ENCODE measurements at regions not wholly inside any gene's neighbourhood (a gene's known extent, or its start where the extent isn't known, plus 50 kb on each side); places are given as distances from the start of the nearest gene placed in this dataset.

DNA sequence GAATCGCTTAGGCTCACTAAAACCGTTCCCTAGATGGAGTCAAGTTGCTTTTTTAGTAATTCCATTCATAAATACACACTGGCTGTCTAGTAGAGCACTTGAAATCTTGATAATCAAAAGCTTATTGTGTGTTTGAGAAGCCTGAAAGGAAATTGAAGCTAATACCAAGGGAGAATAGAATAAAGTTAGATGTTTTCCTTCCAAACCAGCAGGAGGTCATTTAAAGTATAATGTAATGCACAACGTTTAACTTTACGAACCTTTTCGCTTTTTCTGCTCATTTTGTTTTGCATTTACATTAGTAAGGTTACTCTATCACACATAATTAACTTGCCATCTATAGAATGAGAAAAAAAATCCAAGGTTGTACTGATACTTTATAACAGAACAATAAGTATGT is 440.9 kb downstream of the NKX6-1 start:
- TF ChIP-seq, protein P1, sequence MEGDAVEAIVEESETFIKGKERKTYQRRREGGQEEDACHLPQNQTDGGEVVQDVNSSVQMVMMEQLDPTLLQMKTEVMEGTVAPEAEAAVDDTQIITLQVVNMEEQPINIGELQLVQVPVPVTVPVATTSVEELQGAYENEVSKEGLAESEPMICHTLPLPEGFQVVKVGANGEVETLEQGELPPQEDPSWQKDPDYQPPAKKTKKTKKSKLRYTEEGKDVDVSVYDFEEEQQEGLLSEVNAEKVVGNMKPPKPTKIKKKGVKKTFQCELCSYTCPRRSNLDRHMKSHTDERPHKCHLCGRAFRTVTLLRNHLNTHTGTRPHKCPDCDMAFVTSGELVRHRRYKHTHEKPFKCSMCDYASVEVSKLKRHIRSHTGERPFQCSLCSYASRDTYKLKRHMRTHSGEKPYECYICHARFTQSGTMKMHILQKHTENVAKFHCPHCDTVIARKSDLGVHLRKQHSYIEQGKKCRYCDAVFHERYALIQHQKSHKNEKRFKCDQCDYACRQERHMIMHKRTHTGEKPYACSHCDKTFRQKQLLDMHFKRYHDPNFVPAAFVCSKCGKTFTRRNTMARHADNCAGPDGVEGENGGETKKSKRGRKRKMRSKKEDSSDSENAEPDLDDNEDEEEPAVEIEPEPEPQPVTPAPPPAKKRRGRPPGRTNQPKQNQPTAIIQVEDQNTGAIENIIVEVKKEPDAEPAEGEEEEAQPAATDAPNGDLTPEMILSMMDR (IDR thresholded peaks at IDR 0.05; ENCODE audit: control insufficient read depth, insufficient read depth, low read depth, low read length, missing control alignments) = no peak
- DNase-seq (ENCODE audit: low read depth) = no peak
- H3K4me3 ChIP-seq (ENCODE audit: control insufficient read depth, low read depth, low read length) = no peak overlapping the region

DNA sequence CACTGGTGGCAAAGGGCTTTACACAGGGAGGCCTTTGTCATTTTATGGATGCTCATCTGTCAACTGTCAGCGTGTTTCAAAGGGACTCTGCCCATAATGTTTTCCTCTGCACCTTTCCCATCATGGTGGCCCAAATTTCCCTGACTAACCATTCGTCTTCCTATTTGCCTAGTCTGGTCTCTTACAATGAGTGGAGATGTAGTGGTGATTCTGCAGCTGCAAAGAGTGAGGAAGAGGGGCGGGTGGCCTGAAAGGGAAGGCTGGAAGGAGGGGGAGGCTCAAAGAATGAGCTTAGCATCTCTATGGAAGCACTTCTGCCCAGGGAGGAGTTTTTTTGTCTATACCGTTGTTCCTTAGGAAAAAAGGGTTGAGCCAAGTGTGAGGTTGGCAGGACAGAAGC is 447.5 kb downstream of the NKX6-1 start:
- TF ChIP-seq, protein P1 (IDR thresholded peaks at IDR 0.05; ENCODE audit: control insufficient read depth, insufficient read depth, low read depth, low read length, missing control alignments) = no peak
- DNase-seq (ENCODE audit: low read depth) = no peak
- H3K4me3 ChIP-seq (ENCODE audit: control insufficient read depth, low read depth, low read length) = no peak overlapping the region

DNA sequence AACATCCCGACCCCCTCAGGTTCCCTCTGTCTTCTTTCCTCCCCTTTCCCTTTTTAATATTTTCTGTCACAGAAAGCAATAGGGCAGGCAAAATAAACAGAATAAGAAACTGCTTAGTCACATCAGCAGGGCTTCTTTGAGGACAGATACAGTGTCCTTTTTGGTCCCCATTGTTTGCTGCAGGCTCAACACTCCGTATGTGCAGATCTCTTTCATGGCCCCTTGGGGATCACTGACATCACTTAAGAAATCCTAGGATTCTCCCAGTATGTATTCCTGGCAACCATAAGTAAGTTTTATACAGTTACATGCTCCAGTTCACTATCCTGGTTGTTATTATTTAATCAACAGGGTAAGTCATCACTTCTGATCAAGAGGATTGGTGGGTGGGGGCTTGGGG is 448.0 kb downstream of the NKX6-1 start:
- TF ChIP-seq, protein P1 (IDR thresholded peaks at IDR 0.05; ENCODE audit: control insufficient read depth, insufficient read depth, low read depth, low read length, missing control alignments) = no peak
- H3K4me3 ChIP-seq (ENCODE audit: control insufficient read depth, low read depth, low read length) = no peak overlapping the region
- DNase-seq (ENCODE audit: low read depth) = no peak

DNA sequence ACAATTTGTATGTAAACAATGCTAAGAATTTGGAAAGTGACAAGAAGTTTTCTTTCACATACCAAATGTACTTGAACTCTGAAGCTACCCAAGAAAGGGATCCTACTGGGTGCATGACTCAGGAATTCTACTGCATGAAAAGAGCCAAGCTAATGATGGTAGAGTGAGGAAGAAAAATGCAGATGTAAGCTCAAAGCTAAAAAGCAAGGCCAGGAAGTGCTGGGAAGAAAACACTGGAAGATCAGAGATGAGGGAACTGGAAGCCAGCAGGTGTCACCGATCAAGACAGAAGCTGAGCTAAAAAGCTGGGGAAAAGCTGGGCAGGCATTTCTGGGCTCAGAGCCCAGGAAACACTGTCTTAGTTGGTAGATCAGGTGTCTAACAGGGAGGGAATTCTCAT is 449.1 kb downstream of the NKX6-1 start:
- TF ChIP-seq, protein P1 (IDR thresholded peaks at IDR 0.05; ENCODE audit: control insufficient read depth, insufficient read depth, low read depth, low read length, missing control alignments) = no peak
- H3K4me3 ChIP-seq (ENCODE audit: control insufficient read depth, low read depth, low read length) = no peak overlapping the region
- no peak for DNase-seq (ENCODE audit: low read depth)

DNA sequence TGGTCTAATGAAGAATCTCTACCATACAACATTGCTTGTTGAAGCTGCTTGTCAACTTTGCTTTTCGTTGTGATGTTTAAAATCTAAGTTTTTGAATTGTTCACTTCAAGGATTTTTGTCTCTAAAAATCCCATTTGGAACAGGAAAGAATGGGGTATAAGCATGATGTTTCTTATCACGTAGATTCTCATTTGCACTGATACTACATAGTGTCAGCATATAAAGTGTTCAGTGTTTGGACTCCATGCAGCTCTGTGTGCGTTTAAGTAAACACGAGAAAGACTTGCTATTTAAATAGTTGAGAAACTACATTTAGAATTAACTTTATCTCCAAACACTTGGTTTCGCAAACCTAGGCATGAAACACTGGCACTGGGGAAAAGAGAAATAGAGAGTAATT is 452.5 kb downstream of the NKX6-1 start:
- no peak overlapping the region for H3K4me3 ChIP-seq (ENCODE audit: control insufficient read depth, low read depth, low read length)
- DNase-seq (ENCODE audit: low read depth) = no peak

DNA sequence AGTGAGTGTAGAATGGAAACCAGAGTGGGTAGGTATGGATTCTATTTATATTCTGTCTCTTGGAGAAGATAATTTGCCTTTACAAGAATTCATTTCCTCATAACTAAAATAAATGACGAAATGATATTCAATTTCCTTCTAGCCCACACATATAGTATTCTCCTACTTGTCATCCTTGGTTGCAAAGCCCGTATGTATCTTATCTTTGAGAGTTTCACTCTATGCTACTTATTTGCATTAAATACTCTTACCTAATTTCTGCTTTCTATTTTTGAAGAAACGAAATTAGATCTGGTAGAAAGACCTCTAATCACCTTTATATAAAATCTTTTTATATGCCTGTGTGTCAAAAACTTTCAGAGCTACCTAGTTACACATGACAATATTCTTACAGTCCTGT is 457.7 kb downstream of the NKX6-1 start:
- TF ChIP-seq, protein P1 (IDR thresholded peaks at IDR 0.05; ENCODE audit: control insufficient read depth, insufficient read depth, low read depth, low read length, missing control alignments) = no peak
- no peak for DNase-seq (ENCODE audit: low read depth)
- no peak overlapping the region for H3K4me3 ChIP-seq (ENCODE audit: control insufficient read depth, low read depth, low read length)

More for the DNA sequence above, 452.5 kb downstream of the NKX6-1 start:
- TF ChIP-seq, protein P1 (IDR thresholded peaks at IDR 0.05; ENCODE audit: control insufficient read depth, insufficient read depth, low read depth, low read length, missing control alignments) = no peak

DNA sequence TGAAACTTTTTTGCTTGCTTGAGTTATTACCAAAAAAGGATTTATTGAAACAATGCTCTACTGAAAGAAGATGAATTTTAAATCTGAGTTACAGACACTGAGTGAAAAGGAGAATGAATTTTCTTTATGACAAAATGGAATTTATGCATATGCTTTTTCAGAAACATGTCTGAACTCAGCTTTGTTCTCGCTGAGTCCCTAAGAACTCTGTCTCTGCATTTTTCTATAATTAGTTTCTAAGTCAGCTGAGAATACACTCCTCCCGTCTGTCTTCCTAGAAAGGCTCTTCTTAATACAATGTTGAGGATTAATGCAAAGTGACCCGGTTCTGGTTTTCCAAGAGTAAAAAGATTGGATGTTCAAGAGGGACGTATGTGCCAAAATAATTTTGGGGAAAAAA is 463.5 kb downstream of the NKX6-1 start:
- H3K4me3 ChIP-seq (ENCODE audit: control insufficient read depth, low read depth, low read length) = no peak overlapping the region
- no peak for DNase-seq (ENCODE audit: low read depth)
- TF ChIP-seq, protein P1 (IDR thresholded peaks at IDR 0.05; ENCODE audit: control insufficient read depth, insufficient read depth, low read depth, low read length, missing control alignments) = no peak

Data from AG09309 (cell line).